Astrocyte of the spinal cord (primary cell): ENCODE measurements at regions not wholly inside any gene's neighbourhood (a gene's known extent, or its start where the extent isn't known, plus 50 kb on each side); places are given as distances from the start of the nearest gene placed in this dataset.

Experiments used
- DNase-seq: peaks from one replicate; pipeline ENCODE4 v3.0.0; 2011; ENCODE audit warnings: low read depth, low spot score
- H3K4me3 ChIP-seq: 2 replicates; pipeline ENCODE4 v1.5.1; 2011; ENCODE audit warnings: low read depth, mild to moderate bottlenecking, low read length, moderate library complexity
- in situ Hi-C: cut with HindIII; loops from 2 replicates; pipeline ENCODE4 v1.10.0; 2017; ENCODE audit warnings: low sequenced_read_pairs
- TF ChIP-seq, protein P1 (sequence below): IDR thresholded peaks from 2 replicates; pipeline ENCODE4 v1.5.1; 2012; ENCODE audit warnings: low read depth, mild to moderate bottlenecking, low read length, inconsistent platforms

DNA sequence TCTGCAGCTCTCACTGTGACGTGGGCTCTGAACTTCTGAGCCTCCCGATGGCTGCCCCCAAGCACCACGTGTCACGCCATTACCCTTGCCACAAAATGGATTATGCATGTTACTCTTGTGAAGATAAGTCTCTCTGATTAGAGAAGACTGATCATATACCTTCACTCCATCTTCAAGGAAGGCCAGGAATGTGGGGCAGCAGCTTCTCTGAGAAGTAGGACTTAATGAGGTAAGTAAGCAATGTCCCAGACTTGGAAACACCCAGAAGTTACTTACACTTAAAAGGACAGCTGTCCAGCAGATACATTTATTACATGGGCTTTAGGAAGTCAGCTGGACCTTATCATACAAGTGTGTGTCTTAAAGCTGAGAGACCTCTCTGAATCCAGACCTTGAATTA lies 155.0 kb downstream of the FGF1 start:
- TF ChIP-seq, protein P1, sequence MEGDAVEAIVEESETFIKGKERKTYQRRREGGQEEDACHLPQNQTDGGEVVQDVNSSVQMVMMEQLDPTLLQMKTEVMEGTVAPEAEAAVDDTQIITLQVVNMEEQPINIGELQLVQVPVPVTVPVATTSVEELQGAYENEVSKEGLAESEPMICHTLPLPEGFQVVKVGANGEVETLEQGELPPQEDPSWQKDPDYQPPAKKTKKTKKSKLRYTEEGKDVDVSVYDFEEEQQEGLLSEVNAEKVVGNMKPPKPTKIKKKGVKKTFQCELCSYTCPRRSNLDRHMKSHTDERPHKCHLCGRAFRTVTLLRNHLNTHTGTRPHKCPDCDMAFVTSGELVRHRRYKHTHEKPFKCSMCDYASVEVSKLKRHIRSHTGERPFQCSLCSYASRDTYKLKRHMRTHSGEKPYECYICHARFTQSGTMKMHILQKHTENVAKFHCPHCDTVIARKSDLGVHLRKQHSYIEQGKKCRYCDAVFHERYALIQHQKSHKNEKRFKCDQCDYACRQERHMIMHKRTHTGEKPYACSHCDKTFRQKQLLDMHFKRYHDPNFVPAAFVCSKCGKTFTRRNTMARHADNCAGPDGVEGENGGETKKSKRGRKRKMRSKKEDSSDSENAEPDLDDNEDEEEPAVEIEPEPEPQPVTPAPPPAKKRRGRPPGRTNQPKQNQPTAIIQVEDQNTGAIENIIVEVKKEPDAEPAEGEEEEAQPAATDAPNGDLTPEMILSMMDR: no peak
- DNase-seq: no peak
- no peak overlapping the region for H3K4me3 ChIP-seq
- in situ Hi-C loops: loop anchor here (25.0 kb wide), 1 partner anchor 369 kb away; no protein-coding TSS in a partner anchor

DNA sequence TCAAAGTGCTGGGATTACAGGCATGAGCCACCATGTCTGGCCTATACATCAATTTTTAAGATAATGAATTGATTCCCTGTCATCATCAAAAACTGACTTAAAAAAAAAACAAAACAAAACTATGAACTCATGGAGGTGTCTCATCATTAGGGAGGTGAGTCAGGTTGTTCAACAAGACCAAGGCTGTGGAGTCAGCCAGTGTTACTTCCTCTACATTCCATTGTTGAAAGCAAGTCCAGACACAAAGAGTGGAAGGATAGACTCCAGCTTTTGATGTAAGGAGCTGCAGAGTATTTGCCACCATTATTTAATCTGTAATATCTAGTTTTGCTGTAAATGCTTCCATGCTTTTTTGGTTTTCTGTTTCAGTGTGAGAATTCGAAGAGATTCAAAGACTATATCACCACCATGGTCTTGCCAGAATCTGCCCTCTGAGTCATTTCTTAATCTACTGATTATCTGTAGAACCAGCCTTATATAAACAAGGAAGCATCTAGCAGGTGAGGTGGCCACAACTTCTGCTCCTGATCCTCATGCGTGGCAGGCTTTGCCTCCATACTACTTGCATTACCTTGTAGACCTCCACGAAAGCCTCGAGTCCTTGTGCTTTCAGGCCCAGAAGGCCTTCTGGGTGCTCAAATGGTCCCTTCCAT lies 156.1 kb downstream of the FGF1 start:
- DNase-seq: peak; percentile 65
- TF ChIP-seq, protein P1: no peak
- in situ Hi-C loops: loop anchor here (25.0 kb wide), 1 partner anchor 367 kb away; no protein-coding TSS in a partner anchor
- H3K4me3 ChIP-seq: no peak overlapping the region

GRCh38 chr5:142527664-142528295 lies 158.1 kb downstream of the FGF1 start:
- in situ Hi-C loops: loop anchor here (25.0 kb wide), 1 partner anchor 365 kb away; no protein-coding TSS in a partner anchor
- no peak overlapping the region for H3K4me3 ChIP-seq
- DNase-seq: no peak
- TF ChIP-seq, protein P1: no peak

DNA sequence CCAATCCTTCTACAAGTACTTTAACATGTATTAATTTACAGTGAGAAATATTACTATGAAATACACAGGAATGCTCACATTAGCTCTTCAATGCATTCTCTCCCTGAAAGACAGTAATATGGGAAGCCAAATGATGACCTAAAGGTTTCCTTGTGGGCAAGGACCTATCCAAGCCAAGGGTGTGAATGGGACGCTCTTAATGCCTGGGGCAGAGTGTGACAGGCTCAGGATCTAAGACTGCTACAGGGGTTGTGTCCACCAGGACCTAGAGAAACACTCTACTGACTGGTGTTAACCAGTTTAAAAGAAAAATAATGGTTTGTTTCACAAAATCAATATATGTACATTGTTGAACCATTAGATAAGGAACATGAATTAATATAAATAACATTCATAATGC lies 158.7 kb downstream of the FGF1 start:
- DNase-seq: no peak
- no peak overlapping the region for H3K4me3 ChIP-seq
- TF ChIP-seq, protein P1: no peak
- in situ Hi-C loops: loop anchor here (25.0 kb wide), 1 partner anchor 365 kb away; no protein-coding TSS in a partner anchor

- no peak for DNase-seq
- no peak overlapping the region for H3K4me3 ChIP-seq
- TF ChIP-seq, protein P1: no peak
- in situ Hi-C loops: no loop called here
Observed at GRCh38 chr5:142522983-142523382, 162.9 kb downstream of the FGF1 start.

- TF ChIP-seq, protein P1: no peak
- no peak overlapping the region for H3K4me3 ChIP-seq
- in situ Hi-C loops: no loop called here
- DNase-seq: no peak
Observed at GRCh38 chr5:142521706-142522105, 164.2 kb downstream of the FGF1 start.
